HEK293 (cell line): ENCODE measurements at regions not wholly inside any gene's neighbourhood (a gene's known extent, or its start where the extent isn't known, plus 50 kb on each side); places are given as distances from the start of the nearest gene placed in this dataset.

Experiments
- CTCF ChIA-PET: fragments of 350-600 bp; formaldehyde crosslinking; extraction: SDS; loops from one replicate; lab custom pipeline; 2021; ENCODE audit warnings: antibody characterized with exemption; lab: Yijun Ruan, JAX
- POLR2A ChIA-PET: fragments of 300-600 bp; formaldehyde crosslinking; extraction: SDS; loops from one replicate; lab custom pipeline; 2020; ENCODE audit warnings: antibody characterized with exemption, inconsistent platforms; lab: Yijun Ruan, JAX
- H3K27ac ChIP-seq: fragments of 200-500 bp; sonication (Bioruptor generic); 2 replicates; pipeline ENCODE4 v1.5.1; 2014; ENCODE audit warnings: low read depth, low read length, control low read depth, inconsistent platforms; ENCODE audit errors: extremely low read depth
- H3K36me3 ChIP-seq, 2 experiments: fragments of 200-500 bp in 1 of 2; sonication (Bioruptor generic) in 1 of 2; 1 replicate in 1 of 2; 2 replicates in 1 of 2; pipeline ENCODE4 v1.5.1; 2014 to 2017; ENCODE audit warnings: inconsistent platforms in 2 of 2, low read length in 2 of 2; ENCODE audit not compliant: control insufficient read depth in 2 of 2, insufficient read depth in 1 of 2
- H3K4me1 ChIP-seq: fragments of 200-500 bp; sonication (Bioruptor generic); 2 replicates; pipeline ENCODE4 v1.5.1; 2014; ENCODE audit warnings: mild to moderate bottlenecking, low read length, inconsistent platforms; ENCODE audit not compliant: control insufficient read depth, insufficient read depth
- H3K4me3 ChIP-seq: 2 replicates; pipeline ENCODE4 v1.5.1; 2011; ENCODE audit warnings: low read depth, mild to moderate bottlenecking, control low read depth, low read length, moderate library complexity
- H3K9me3 ChIP-seq: fragments of 200-500 bp; sonication (Bioruptor generic); 2 replicates; pipeline ENCODE4 v1.5.1; 2014; ENCODE audit warnings: low read depth, low read length, inconsistent platforms; ENCODE audit not compliant: control insufficient read depth, insufficient read depth
- KLF10 ChIP-seq: fragments of 450-650 bp; IDR thresholded peaks from 2 replicates; pipeline ENCODE4 v1.5.1; 2018; ENCODE audit warnings: missing biosample characterization, mild to moderate bottlenecking, missing genetic modification characterization
- KLF7 ChIP-seq: fragments of 450-650 bp; formaldehyde crosslinking; IDR thresholded peaks from 2 replicates; pipeline ENCODE4 v1.5.1; 2016; ENCODE audit warnings: missing biosample characterization, missing genetic modification characterization, borderline replicate concordance
- MZF1 ChIP-seq: fragments of 450-650 bp; formaldehyde crosslinking; IDR thresholded peaks from 2 replicates; pipeline ENCODE4 v1.5.1; 2017; ENCODE audit warnings: missing biosample characterization, missing genetic modification characterization, borderline replicate concordance
- SP2 ChIP-seq: fragments of 450-650 bp; formaldehyde crosslinking; IDR thresholded peaks from 2 replicates; pipeline ENCODE4 v1.5.1; 2016; ENCODE audit warnings: missing biosample characterization, missing genetic modification characterization
- TRIM28 ChIP-seq: IDR thresholded peaks from 2 replicates; pipeline ENCODE4 v1.6.1; 2011; ENCODE audit warnings: low read length, control low read depth, borderline replicate concordance
- ZBTB7A ChIP-seq: fragments of 450-650 bp; formaldehyde crosslinking; IDR thresholded peaks from 2 replicates; pipeline ENCODE4 v1.5.1; 2016; ENCODE audit warnings: low read depth, missing biosample characterization, missing genetic modification characterization
- ZEB2 ChIP-seq: fragments of 450-650 bp; formaldehyde crosslinking; IDR thresholded peaks from 2 replicates; pipeline ENCODE4 v1.5.1; 2016; ENCODE audit warnings: missing biosample characterization, missing genetic modification characterization
- ZNF140 ChIP-seq: fragments of 450-650 bp; formaldehyde crosslinking; IDR thresholded peaks from 2 replicates; pipeline ENCODE4 v1.5.1; 2016; ENCODE audit warnings: missing biosample characterization, missing genetic modification characterization
- ZNF211 ChIP-seq: fragments of 450-650 bp; formaldehyde crosslinking; IDR thresholded peaks from 2 replicates; pipeline ENCODE4 v1.5.1; 2016; ENCODE audit warnings: low read depth, missing biosample characterization, missing genetic modification characterization
- ZNF23 ChIP-seq: fragments of 450-650 bp; formaldehyde crosslinking; IDR thresholded peaks from 2 replicates; pipeline ENCODE4 v1.5.1; 2016; ENCODE audit warnings: missing biosample characterization, missing genetic modification characterization, borderline replicate concordance
- ZNF335 ChIP-seq: fragments of 450-650 bp; formaldehyde crosslinking; conservative IDR thresholded peaks from 2 replicates; pipeline ENCODE4 v1.5.1; 2016; ENCODE audit warnings: missing biosample characterization, missing genetic modification characterization
- ZNF423 ChIP-seq: fragments of 450-650 bp; formaldehyde crosslinking; IDR thresholded peaks from 2 replicates; pipeline ENCODE4 v1.5.1; 2016; ENCODE audit warnings: missing biosample characterization, missing genetic modification characterization
- ZNF555 ChIP-seq: fragments of 450-650 bp; formaldehyde crosslinking; conservative IDR thresholded peaks from 2 replicates; pipeline ENCODE4 v1.5.1; 2017; ENCODE audit warnings: missing biosample characterization, mild to moderate bottlenecking, missing genetic modification characterization, inconsistent platforms
- ZNF558 ChIP-seq: fragments of 450-650 bp; formaldehyde crosslinking; IDR thresholded peaks from 2 replicates; pipeline ENCODE4 v1.5.1; 2016; ENCODE audit warnings: missing biosample characterization, missing genetic modification characterization
- ZNF585B ChIP-seq: fragments of 450-650 bp; formaldehyde crosslinking; IDR thresholded peaks from 2 replicates; pipeline ENCODE4 v1.5.1; 2016; ENCODE audit warnings: missing biosample characterization, missing genetic modification characterization
- ZNF596 ChIP-seq: fragments of 450-650 bp; IDR thresholded peaks from 2 replicates; pipeline ENCODE4 v1.5.0; 2018; ENCODE audit warnings: missing biosample characterization, mild to moderate bottlenecking, missing genetic modification characterization, moderate library complexity
- ZNF624 ChIP-seq: fragments of 450-650 bp; formaldehyde crosslinking; IDR thresholded peaks from 2 replicates; pipeline ENCODE4 v1.5.1; 2017; ENCODE audit warnings: missing biosample characterization, missing genetic modification characterization
- ZNF670 ChIP-seq: fragments of 450-650 bp; formaldehyde crosslinking; IDR thresholded peaks from 2 replicates; pipeline ENCODE4 v1.5.1; 2016; ENCODE audit warnings: missing biosample characterization, missing genetic modification characterization, low read depth
- ZNF677 ChIP-seq: fragments of 450-650 bp; IDR thresholded peaks from 2 replicates; pipeline ENCODE4 v1.5.0; 2018; ENCODE audit warnings: missing biosample characterization, mild to moderate bottlenecking, missing genetic modification characterization, moderate library complexity
- TF ChIP-seq, protein P1 (sequence below): fragments of 450-650 bp; formaldehyde crosslinking; IDR thresholded peaks from 2 replicates; pipeline ENCODE4 v1.5.1; 2016; ENCODE audit warnings: missing biosample characterization, missing genetic modification characterization
- TF ChIP-seq, protein P2 (sequence below): fragments of 450-650 bp; formaldehyde crosslinking; IDR thresholded peaks from 2 replicates; pipeline ENCODE4 v1.5.1; 2017; ENCODE audit warnings: missing biosample characterization, mild to moderate bottlenecking, missing genetic modification characterization, moderate library complexity
- TF ChIP-seq, protein P3 (sequence below): fragments of 450-650 bp; IDR thresholded peaks from 2 replicates; pipeline ENCODE4 v1.5.1; 2018; ENCODE audit warnings: missing biosample characterization, missing genetic modification characterization
- TF ChIP-seq, protein P4 (sequence below): fragments of 450-650 bp; formaldehyde crosslinking; IDR thresholded peaks from 2 replicates; pipeline ENCODE4 v1.5.1; 2016; ENCODE audit warnings: missing biosample characterization, missing genetic modification characterization
- TF ChIP-seq, protein P5 (sequence below): fragments of 450-650 bp; formaldehyde crosslinking; IDR thresholded peaks from 2 replicates; pipeline ENCODE4 v1.5.1; 2016; ENCODE audit warnings: missing biosample characterization, missing genetic modification characterization
- TF ChIP-seq, protein P6 (sequence below): fragments of 450-650 bp; formaldehyde crosslinking; IDR thresholded peaks from 2 replicates; pipeline ENCODE4 v1.5.1; 2016; ENCODE audit warnings: missing biosample characterization, missing genetic modification characterization
- TF ChIP-seq, protein P7 (sequence below): fragments of 450-650 bp; formaldehyde crosslinking; IDR thresholded peaks from 2 replicates; pipeline ENCODE4 v1.5.1; 2016; ENCODE audit warnings: missing biosample characterization, missing genetic modification characterization
- TF ChIP-seq, protein P8 (sequence below): fragments of 450-650 bp; formaldehyde crosslinking; IDR thresholded peaks from 2 replicates; pipeline ENCODE4 v1.5.1; 2016; ENCODE audit warnings: missing biosample characterization, missing genetic modification characterization

DNA sequence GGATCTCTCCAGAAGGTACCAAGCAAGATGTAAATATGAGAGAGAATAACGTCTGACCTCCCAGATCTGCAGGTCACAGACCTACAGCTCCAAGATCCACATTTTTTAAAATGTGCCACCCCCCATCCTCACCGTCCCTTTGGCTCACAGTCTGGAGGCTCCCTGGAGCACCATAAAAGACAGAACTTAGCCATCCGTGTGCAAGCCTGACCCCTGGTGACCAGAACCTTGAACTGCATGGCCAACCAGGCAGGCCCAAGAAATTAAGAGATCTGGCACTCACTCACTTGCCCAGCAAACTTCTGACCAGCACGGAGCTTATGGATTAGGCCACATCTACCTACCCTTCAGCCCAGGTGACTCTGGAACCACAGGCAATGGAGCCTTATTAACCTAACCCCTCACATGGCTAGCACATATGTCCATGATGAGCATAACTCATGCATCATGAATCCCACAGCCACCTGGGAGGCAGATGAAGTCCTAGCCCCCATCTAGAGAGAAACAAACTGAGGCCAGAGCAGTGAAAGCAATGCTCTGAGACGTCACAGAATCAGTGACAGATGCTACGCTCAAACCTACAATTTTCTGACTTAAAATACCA is 275.3 kb downstream of the UACA start:
- POLR2A ChIA-PET = interaction anchor here (0.6 to 1.3 kb wide), 2 partner anchors 389 to 523 kb away, joined by 3 to 5 read pairs; no protein-coding TSS in a partner anchor
- Histone ChIP-seq H3K36me3 (no peaks in the 10 kb centered on the region), H3K4me1 (peaks cover 17% of the 10 kb centered on the region), H3K9me3 (no peaks in the 10 kb centered on the region), H3K27ac (no peak overlapping the region), H3K4me3 (no peak overlapping the region)
- CTCF ChIA-PET = interaction anchor here (0.5 to 6.9 kb wide), 59 partner anchors 8 to 1020 kb away, joined by 3 to 181 read pairs (median 4); partner anchors contain the start of gene TLE3
- TF ChIP-seq TRIM28 (no peak), ZNF585B (tag by site-specific recombination) (no peak), SP2 (tag by site-specific recombination) (no peak), ZNF23 (tag by site-specific recombination) (no peak), ZNF670 (tag by site-specific recombination) (no peak), KLF7 (tag by site-specific recombination) (no peak), ZNF624 (no peak), ZNF596 (tag by site-specific recombination) (no peak), ZBTB7A (tag by site-specific recombination) (no peak), MZF1 (tag by site-specific recombination) (no peak), ZNF423 (tag by site-specific recombination) (no peak), ZNF335 (no peak), ZNF211 (tag by site-specific recombination) (no peak), ZNF558 (tag by site-specific recombination) (no peak), ZNF555 (tag by site-specific recombination) (no peak), ZNF677 (tag by site-specific recombination) (no peak), ZNF140 (tag by site-specific recombination) (no peak), KLF10 (no peak), ZEB2 (peak; percentile 46; the same call in 1 of the 2 replicates)
- TF ChIP-seq, protein P1, sequence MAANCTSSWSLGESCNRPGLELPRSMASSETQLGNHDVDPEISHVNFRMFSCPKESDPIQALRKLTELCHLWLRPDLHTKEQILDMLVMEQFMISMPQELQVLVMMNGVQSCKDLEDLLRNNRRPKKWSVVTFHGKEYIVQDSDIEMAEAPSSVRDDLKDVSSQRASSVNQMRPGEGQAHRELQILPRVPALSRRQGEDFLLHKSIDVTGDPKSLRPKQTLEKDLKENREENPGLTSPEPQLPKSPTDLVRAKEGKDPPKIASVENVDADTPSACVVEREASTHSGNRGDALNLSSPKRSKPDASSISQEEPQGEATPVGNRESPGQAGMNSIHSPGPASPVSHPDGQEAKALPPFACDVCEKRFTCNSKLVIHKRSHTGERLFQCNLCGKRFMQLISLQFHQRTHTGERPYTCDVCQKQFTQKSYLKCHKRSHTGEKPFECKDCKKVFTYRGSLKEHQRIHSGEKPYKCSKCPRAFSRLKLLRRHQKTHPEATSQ (tag by site-specific recombination) = no peak
- TF ChIP-seq, protein P2, sequence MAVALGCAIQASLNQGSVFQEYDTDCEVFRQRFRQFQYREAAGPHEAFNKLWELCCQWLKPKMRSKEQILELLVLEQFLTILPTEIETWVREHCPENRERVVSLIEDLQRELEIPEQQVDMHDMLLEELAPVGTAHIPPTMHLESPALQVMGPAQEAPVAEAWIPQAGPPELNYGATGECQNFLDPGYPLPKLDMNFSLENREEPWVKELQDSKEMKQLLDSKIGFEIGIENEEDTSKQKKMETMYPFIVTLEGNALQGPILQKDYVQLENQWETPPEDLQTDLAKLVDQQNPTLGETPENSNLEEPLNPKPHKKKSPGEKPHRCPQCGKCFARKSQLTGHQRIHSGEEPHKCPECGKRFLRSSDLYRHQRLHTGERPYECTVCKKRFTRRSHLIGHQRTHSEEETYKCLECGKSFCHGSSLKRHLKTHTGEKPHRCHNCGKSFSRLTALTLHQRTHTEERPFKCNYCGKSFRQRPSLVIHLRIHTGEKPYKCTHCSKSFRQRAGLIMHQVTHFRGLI (tag by site-specific recombination) = no peak
- TF ChIP-seq, protein P3, sequence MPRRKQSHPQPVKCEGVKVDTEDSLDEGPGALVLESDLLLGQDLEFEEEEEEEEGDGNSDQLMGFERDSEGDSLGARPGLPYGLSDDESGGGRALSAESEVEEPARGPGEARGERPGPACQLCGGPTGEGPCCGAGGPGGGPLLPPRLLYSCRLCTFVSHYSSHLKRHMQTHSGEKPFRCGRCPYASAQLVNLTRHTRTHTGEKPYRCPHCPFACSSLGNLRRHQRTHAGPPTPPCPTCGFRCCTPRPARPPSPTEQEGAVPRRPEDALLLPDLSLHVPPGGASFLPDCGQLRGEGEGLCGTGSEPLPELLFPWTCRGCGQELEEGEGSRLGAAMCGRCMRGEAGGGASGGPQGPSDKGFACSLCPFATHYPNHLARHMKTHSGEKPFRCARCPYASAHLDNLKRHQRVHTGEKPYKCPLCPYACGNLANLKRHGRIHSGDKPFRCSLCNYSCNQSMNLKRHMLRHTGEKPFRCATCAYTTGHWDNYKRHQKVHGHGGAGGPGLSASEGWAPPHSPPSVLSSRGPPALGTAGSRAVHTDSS = no peak
- TF ChIP-seq, protein P4, sequence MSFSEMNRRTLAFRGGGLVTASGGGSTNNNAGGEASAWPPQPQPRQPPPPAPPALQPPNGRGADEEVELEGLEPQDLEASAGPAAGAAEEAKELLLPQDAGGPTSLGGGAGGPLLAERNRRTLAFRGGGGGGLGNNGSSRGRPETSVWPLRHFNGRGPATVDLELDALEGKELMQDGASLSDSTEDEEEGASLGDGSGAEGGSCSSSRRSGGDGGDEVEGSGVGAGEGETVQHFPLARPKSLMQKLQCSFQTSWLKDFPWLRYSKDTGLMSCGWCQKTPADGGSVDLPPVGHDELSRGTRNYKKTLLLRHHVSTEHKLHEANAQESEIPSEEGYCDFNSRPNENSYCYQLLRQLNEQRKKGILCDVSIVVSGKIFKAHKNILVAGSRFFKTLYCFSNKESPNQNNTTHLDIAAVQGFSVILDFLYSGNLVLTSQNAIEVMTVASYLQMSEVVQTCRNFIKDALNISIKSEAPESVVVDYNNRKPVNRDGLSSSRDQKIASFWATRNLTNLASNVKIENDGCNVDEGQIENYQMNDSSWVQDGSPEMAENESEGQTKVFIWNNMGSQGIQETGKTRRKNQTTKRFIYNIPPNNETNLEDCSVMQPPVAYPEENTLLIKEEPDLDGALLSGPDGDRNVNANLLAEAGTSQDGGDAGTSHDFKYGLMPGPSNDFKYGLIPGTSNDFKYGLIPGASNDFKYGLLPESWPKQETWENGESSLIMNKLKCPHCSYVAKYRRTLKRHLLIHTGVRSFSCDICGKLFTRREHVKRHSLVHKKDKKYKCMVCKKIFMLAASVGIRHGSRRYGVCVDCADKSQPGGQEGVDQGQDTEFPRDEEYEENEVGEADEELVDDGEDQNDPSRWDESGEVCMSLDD = no peak
- TF ChIP-seq, protein P5, sequence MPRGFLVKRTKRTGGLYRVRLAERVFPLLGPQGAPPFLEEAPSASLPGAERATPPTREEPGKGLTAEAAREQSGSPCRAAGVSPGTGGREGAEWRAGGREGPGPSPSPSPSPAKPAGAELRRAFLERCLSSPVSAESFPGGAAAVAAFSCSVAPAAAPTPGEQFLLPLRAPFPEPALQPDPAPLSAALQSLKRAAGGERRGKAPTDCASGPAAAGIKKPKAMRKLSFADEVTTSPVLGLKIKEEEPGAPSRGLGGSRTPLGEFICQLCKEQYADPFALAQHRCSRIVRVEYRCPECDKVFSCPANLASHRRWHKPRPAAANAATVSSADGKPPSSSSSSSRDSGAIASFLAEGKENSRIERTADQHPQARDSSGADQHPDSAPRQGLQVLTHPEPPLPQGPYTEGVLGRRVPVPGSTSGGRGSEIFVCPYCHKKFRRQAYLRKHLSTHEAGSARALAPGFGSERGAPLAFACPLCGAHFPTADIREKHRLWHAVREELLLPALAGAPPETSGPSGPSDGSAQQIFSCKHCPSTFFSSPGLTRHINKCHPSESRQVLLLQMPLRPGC (tag by site-specific recombination) = no peak
- TF ChIP-seq, protein P6, sequence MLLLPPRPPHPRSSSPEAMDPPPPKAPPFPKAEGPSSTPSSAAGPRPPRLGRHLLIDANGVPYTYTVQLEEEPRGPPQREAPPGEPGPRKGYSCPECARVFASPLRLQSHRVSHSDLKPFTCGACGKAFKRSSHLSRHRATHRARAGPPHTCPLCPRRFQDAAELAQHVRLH (tag by site-specific recombination) = no peak
- TF ChIP-seq, protein P7, sequence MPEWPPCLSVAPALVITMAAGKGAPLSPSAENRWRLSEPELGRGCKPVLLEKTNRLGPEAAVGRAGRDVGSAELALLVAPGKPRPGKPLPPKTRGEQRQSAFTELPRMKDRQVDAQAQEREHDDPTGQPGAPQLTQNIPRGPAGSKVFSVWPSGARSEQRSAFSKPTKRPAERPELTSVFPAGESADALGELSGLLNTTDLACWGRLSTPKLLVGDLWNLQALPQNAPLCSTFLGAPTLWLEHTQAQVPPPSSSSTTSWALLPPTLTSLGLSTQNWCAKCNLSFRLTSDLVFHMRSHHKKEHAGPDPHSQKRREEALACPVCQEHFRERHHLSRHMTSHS = no peak
- TF ChIP-seq, protein P8, sequence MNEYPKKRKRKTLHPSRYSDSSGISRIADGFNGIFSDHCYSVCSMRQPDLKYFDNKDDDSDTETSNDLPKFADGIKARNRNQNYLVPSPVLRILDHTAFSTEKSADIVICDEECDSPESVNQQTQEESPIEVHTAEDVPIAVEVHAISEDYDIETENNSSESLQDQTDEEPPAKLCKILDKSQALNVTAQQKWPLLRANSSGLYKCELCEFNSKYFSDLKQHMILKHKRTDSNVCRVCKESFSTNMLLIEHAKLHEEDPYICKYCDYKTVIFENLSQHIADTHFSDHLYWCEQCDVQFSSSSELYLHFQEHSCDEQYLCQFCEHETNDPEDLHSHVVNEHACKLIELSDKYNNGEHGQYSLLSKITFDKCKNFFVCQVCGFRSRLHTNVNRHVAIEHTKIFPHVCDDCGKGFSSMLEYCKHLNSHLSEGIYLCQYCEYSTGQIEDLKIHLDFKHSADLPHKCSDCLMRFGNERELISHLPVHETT (tag by site-specific recombination) = no peak
